HepG2 (cell line): ENCODE measurements at regions not wholly inside any gene's neighbourhood (a gene's known extent, or its start where the extent isn't known, plus 50 kb on each side); places are given as distances from the start of the nearest gene placed in this dataset.

Experiments used
- ATAC-seq: fragments of 200-7000 bp; cut with Tn5 transposase; 3 replicates; pipeline ENCODE4 v1.9.1; 2020; ENCODE audit warnings: mild to moderate bottlenecking, moderate library complexity
- BruUV-seq: library from RNA; stranded (reverse); fragments of 400-500 nt; replicated peaks from 2 replicates; lab custom pipeline; 2021; lab: Mats Ljungman, UMichigan
- CTCF ChIA-PET: fragments of 300-600 bp; formaldehyde crosslinking; extraction: SDS; loops from one replicate; lab custom pipeline; 2021; ENCODE audit warnings: low total read pairs, inconsistent platforms, low intra/inter-chr PET ratio; lab: Yijun Ruan, JAX
- POLR2A ChIA-PET: fragments of 350-600 bp; sonication (Branson Sonifier 250); formaldehyde crosslinking; loops from one replicate; lab custom pipeline; 2020; ENCODE audit warnings: antibody characterized with exemption, inconsistent platforms; lab: Yijun Ruan, JAX
- DNase-seq: peaks from one replicate; pipeline ENCODE4 v3.0.0-alpha.2; 2015; ENCODE audit warnings: low spot score
- FAIRE-seq: peaks from 3 replicates; lab custom pipeline; 2011; peaks lifted over from hg19 to GRCh38; lab: Jason Lieb, UNC
- H2AFZ ChIP-seq: one replicate; pipeline ENCODE4 v1.6.1; 2011; ENCODE audit warnings: low read length, inconsistent platforms
- H3K27ac ChIP-seq: fragments of 300-600 bp; 3 replicates; pipeline ENCODE4 v1.8.0; 2011; ENCODE audit warnings: mixed run types, mild to moderate bottlenecking, mixed read lengths, low read length, inconsistent platforms; ENCODE audit not compliant: insufficient read depth; ENCODE audit errors: extremely low read length
- H3K27me3 ChIP-seq, 2 experiments: fragments of 200-600 bp in 1 of 2; 2 replicates in 1 of 2; 3 replicates in 1 of 2; pipeline versions ENCODE4 v1.6.0 to v1.8.0; 2011; ENCODE audit warnings: low read length in 2 of 2, mild to moderate bottlenecking in 2 of 2, moderate library complexity in 2 of 2, inconsistent platforms in 1 of 2; ENCODE audit not compliant: insufficient read depth in 2 of 2, control insufficient read depth in 1 of 2
- H3K36me3 ChIP-seq, 2 experiments: fragments of 200-600 bp in 1 of 2; replicated peaks in 1 of 2; 2 replicates in 1 of 2; 3 replicates in 1 of 2; pipeline versions ENCODE4 v1.5.1 to v1.8.0; 2011; ENCODE audit warnings: low read length in 2 of 2, inconsistent platforms in 1 of 2; ENCODE audit not compliant: insufficient read depth in 2 of 2, control insufficient read depth in 1 of 2
- H3K4me1 ChIP-seq: 2 replicates; pipeline ENCODE4 v1.5.1; 2012; ENCODE audit warnings: low read length, inconsistent platforms; ENCODE audit not compliant: insufficient read depth
- H3K4me2 ChIP-seq: 2 replicates; pipeline ENCODE4 v1.6.0; 2011; ENCODE audit warnings: low read depth, low read length, inconsistent platforms
- H3K4me3 ChIP-seq, 3 experiments: fragments of 200-600 bp in 1 of 3; sonication (generic), shearing (Covaris generic) in 1 of 3; replicated peaks in 1 of 3; 2 replicates each; pipeline ENCODE4 v1.5.1; 2011 to 2016; ENCODE audit warnings: low read length in 3 of 3, inconsistent platforms in 2 of 3, low read depth in 2 of 3, mild to moderate bottlenecking in 2 of 3, control low read depth in 1 of 3, mixed read lengths in 1 of 3; ENCODE audit not compliant: insufficient read depth in 1 of 3
- H3K79me2 ChIP-seq: one replicate; pipeline ENCODE4 v1.6.1; 2011; ENCODE audit warnings: low read length, inconsistent platforms; ENCODE audit not compliant: insufficient read depth
- H3K9ac ChIP-seq: 2 replicates; pipeline ENCODE4 v1.6.0; 2011; ENCODE audit warnings: mild to moderate bottlenecking, low read depth, low read length, inconsistent platforms; ENCODE audit not compliant: insufficient read depth
- H3K9me3 ChIP-seq: 2 replicates; pipeline ENCODE4 v1.5.1; 2012; ENCODE audit warnings: mild to moderate bottlenecking, low read length
- H4K20me1 ChIP-seq: 2 replicates; pipeline ENCODE4 v1.6.0; 2011; ENCODE audit warnings: inconsistent platforms, mild to moderate bottlenecking, low read length, moderate library complexity; ENCODE audit not compliant: insufficient read depth
- ERF ChIP-seq: IDR thresholded peaks from 2 replicates; pipeline ENCODE4 v1.6.1; 2018; ENCODE audit warnings: missing biosample characterization, missing genetic modification reagents
- IKZF4 ChIP-seq: sonication (generic); formaldehyde crosslinking; IDR thresholded peaks from 2 replicates; pipeline ENCODE4 v1.5.1; 2020; ENCODE audit warnings: borderline replicate concordance, mild to moderate bottlenecking, low read depth, missing genetic modification reagents; ENCODE audit errors: not compliant biosample characterization
- MAF1 ChIP-seq: sonication (generic); formaldehyde crosslinking; IDR thresholded peaks from 2 replicates; pipeline ENCODE4 v1.5.0; 2020; ENCODE audit warnings: missing genetic modification reagents, borderline replicate concordance
- MBD4 ChIP-seq: IDR thresholded peaks from 2 replicates; pipeline ENCODE4 v1.6.1; 2012; ENCODE audit warnings: low read length, inconsistent platforms, borderline replicate concordance
- NFIB ChIP-seq: sonication (generic); formaldehyde crosslinking; IDR thresholded peaks from 2 replicates; pipeline ENCODE4 v1.9.0; 2021; ENCODE audit warnings: missing genetic modification reagents, mild to moderate bottlenecking, borderline replicate concordance
- NONO ChIP-seq, 2 experiments: fragments of 450-650 bp in 1 of 2; sonication (generic) in 1 of 2; formaldehyde crosslinking in 1 of 2; IDR thresholded peaks in 1 of 2; conservative IDR thresholded peaks in 1 of 2; 2 replicates each; pipeline versions ENCODE4 v1.6.1 to v1.8.0; 2017 to 2022; ENCODE audit warnings: mild to moderate bottlenecking in 1 of 2, missing genetic modification reagents in 1 of 2, moderate library complexity in 1 of 2
- NR2F1 ChIP-seq, 2 experiments: fragments of 450-650 bp in 1 of 2; formaldehyde crosslinking in 1 of 2; IDR thresholded peaks; 2 replicates each; pipeline versions ENCODE4 v1.5.0 to v1.6.1; 2016 to 2020; ENCODE audit warnings: mild to moderate bottlenecking in 1 of 2, missing compliant biosample characterization in 1 of 2, missing genetic modification reagents in 1 of 2, moderate library complexity in 1 of 2
- TEAD2 ChIP-seq: sonication (generic); formaldehyde crosslinking; IDR thresholded peaks from 2 replicates; pipeline ENCODE4 v1.9.0; 2021; ENCODE audit warnings: missing genetic modification reagents
- ZKSCAN8 ChIP-seq: IDR thresholded peaks from 2 replicates; pipeline ENCODE4 v1.6.1; 2016; ENCODE audit warnings: borderline replicate concordance, missing genetic modification reagents, missing compliant biosample characterization
- ZMYM4 ChIP-seq: sonication (generic); formaldehyde crosslinking; IDR thresholded peaks from 2 replicates; pipeline ENCODE4 v1.8.1; 2023; ENCODE audit warnings: mild to moderate bottlenecking, missing genetic modification reagents
- ZNF367 ChIP-seq: sonication (generic); formaldehyde crosslinking; IDR thresholded peaks from 2 replicates; pipeline ENCODE4 v1.4.0; 2020; ENCODE audit warnings: missing genetic modification reagents, borderline replicate concordance
- ZNF552 ChIP-seq: sonication (generic); formaldehyde crosslinking; IDR thresholded peaks from 2 replicates; pipeline ENCODE4 v1.9.0; 2022; ENCODE audit warnings: missing genetic modification reagents, mild to moderate bottlenecking, borderline replicate concordance
- ZNF605 ChIP-seq: sonication (generic); formaldehyde crosslinking; IDR thresholded peaks from 2 replicates; pipeline ENCODE4 v1.8.0; 2022; ENCODE audit warnings: mild to moderate bottlenecking, missing genetic modification reagents
- whole genome bisulfite sequencing: methylation state at CpG from one replicate; pipeline ENCODE4 v1.1.6; 2017; ENCODE audit warnings: low lambda C conversion rate; 5-methylcytosine and 5-hydroxymethylcytosine counted together
- in situ Hi-C: cut with HindIII; loops from 2 replicates; pipeline ENCODE4 v1.10.0; 2017; ENCODE audit warnings: low pct_unique_long_range_greater_than_20kb; ENCODE audit not compliant: extremely low pct_ligation_motif_present
- intact Hi-C: fragments of 100-400 bp; cut with micrococcal nuclease; formaldehyde crosslinking; loops from one replicate; pipeline ENCODE4 v1.10.0; 2022; ENCODE audit not compliant: unreplicated experiment
- TF ChIP-seq, protein P1 (sequence below): sonication (generic); formaldehyde crosslinking; IDR thresholded peaks from 2 replicates; pipeline ENCODE4 v1.4.0; 2020; ENCODE audit warnings: mild to moderate bottlenecking, low read depth, missing genetic modification reagents
- TF ChIP-seq, protein P2 (sequence below): sonication (generic); formaldehyde crosslinking; IDR thresholded peaks from 2 replicates; pipeline ENCODE4 v1.5.0; 2020; ENCODE audit warnings: missing genetic modification reagents
- TF ChIP-seq, protein P3 (sequence below): sonication (generic); formaldehyde crosslinking; IDR thresholded peaks from 2 replicates; pipeline ENCODE4 v1.5.0; 2020; ENCODE audit warnings: mild to moderate bottlenecking, missing genetic modification reagents

DNA sequence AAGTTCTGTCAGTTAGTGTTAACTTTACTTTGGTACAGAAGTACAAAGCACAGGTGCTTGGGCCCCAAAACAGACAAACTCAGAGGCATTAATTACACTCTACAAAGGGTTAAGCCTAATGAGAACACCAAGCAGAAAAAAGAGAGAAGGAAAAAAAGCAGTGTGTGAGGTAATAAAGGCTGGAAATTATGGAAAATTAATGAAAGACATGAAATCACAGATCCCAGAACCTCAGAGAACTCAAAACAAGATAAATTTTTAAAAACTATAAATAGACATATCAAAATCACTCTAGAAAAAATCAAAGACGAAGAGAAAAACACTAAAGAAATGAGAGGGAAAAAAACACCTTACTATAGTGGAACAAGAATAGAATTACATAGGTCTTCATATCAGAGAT, 354.2 kb upstream of the ADAMTS16 start:
- Histone ChIP-seq H2AFZ (no peak overlapping the region), H3K27me3 (no peaks in the 10 kb centered on the region), H3K27ac (no peak overlapping the region), H3K9ac (no peak overlapping the region), H3K79me2 (no peaks in the 10 kb centered on the region), H3K4me1 (no peaks in the 10 kb centered on the region), H3K36me3 (no peaks in the 10 kb centered on the region), H3K4me2 (no peak overlapping the region), H3K4me3 (no peak overlapping the region), H3K9me3 (peaks cover 31% of the 10 kb centered on the region), H4K20me1 (no peaks in the 10 kb centered on the region)
- no peak for TF ChIP-seq ZKSCAN8
- TF ChIP-seq, protein P1, sequence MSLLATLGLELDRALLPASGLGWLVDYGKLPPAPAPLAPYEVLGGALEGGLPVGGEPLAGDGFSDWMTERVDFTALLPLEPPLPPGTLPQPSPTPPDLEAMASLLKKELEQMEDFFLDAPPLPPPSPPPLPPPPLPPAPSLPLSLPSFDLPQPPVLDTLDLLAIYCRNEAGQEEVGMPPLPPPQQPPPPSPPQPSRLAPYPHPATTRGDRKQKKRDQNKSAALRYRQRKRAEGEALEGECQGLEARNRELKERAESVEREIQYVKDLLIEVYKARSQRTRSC (CRISPR knock-in tag): no peak
- TF ChIP-seq, protein P2, sequence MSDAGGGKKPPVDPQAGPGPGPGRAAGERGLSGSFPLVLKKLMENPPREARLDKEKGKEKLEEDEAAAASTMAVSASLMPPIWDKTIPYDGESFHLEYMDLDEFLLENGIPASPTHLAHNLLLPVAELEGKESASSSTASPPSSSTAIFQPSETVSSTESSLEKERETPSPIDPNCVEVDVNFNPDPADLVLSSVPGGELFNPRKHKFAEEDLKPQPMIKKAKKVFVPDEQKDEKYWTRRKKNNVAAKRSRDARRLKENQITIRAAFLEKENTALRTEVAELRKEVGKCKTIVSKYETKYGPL (CRISPR knock-in tag): no peak
- TF ChIP-seq NFIB (CRISPR knock-in tag): no peak
- TF ChIP-seq ZNF552: no peak
- no peak for TF ChIP-seq NONO (IDR thresholded peaks at IDR 0.05)
- no peak for TF ChIP-seq NONO (CRISPR knock-in tag; conservative IDR thresholded peaks at IDR 0.05)
- no peak for TF ChIP-seq ZMYM4 (CRISPR knock-in tag)
- POLR2A ChIA-PET: no interaction called here
- intact Hi-C loops: no loop called here
- in situ Hi-C loops: no loop called here
- WGBS: 0% methylated on average over 1 of the region's 1 CpG
- no peak for DNase-seq
- FAIRE-seq: no peak
- ATAC-seq: no peak
- no TSS peak for BruUV-seq
- CTCF ChIA-PET: no interaction called here

DNA sequence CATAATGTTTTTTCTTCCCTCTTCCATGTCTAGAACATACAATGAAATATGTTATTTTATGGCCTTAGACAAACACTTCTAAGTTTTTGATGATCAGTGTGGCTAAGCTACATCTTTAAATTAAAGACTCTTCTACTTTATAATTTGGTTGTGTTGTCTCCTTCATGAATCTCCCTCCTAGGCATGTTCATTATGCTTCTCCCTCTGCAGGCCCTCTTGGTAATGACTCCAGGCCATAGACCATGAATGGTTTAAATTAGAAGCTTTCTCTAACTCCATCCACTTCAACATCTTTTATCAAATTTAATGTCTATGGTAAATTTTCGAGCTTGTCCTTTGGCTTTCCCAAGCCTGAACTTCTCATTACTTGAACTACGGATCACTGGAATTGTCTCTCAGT, 342.7 kb upstream of the ADAMTS16 start:
- Histone ChIP-seq H4K20me1 (no peaks in the 10 kb centered on the region), H3K27me3 (no peaks in the 10 kb centered on the region), H3K9ac (no peak overlapping the region), H3K27ac (no peak overlapping the region), H3K4me1 (no peaks in the 10 kb centered on the region), H3K4me3 (no peak overlapping the region), H3K4me2 (no peak overlapping the region), H3K79me2 (no peaks in the 10 kb centered on the region), H3K9me3 (no peaks in the 10 kb centered on the region), H2AFZ (no peak overlapping the region), H3K36me3 (no peaks in the 10 kb centered on the region)
- WGBS: 0% methylated on average over 2 of the region's 2 CpGs
- FAIRE-seq (no peak), DNase-seq (no peak), ATAC-seq (no peak)
- in situ Hi-C loops (no loop called here), intact Hi-C loops (no loop called here)
- BruUV-seq: no TSS peak
- ChIA-PET POLR2A (no interaction called here), CTCF (no interaction called here)
- TF ChIP-seq TEAD2 (CRISPR knock-in tag) (no peak), IKZF4 (CRISPR knock-in tag) (no peak), NR2F1 (CRISPR knock-in tag; IDR thresholded peaks at IDR 0.05) (no peak), MBD4 (no peak), ZNF605 (CRISPR knock-in tag) (no peak), ERF (no peak), MAF1 (CRISPR knock-in tag) (no peak), ZNF367 (CRISPR knock-in tag) (no peak)
- TF ChIP-seq, protein P3, sequence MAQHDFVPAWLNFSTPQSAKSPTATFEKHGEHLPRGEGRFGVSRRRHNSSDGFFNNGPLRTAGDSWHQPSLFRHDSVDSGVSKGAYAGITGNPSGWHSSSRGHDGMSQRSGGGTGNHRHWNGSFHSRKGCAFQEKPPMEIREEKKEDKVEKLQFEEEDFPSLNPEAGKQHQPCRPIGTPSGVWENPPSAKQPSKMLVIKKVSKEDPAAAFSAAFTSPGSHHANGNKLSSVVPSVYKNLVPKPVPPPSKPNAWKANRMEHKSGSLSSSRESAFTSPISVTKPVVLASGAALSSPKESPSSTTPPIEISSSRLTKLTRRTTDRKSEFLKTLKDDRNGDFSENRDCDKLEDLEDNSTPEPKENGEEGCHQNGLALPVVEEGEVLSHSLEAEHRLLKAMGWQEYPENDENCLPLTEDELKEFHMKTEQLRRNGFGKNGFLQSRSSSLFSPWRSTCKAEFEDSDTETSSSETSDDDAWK (CRISPR knock-in tag): no peak
